Liver (tissue), 8 donors: ENCODE measurements at regions not wholly inside any gene's neighbourhood (a gene's known extent, or its start where the extent isn't known, plus 50 kb on each side); places are given as distances from the start of the nearest gene placed in this dataset.

Source experiments
- DNase-seq: peaks from one replicate; pipeline ENCODE4 v3.0.0-alpha.2; 2017; ENCODE audit warnings: low spot score
- H3K27ac ChIP-seq, 2 donors: one replicate each; pipeline ENCODE4 v1.7.0; 2013; ENCODE audit warnings: inconsistent platforms in 2 of 2, low read length in 2 of 2, control low read depth in 1 of 2, low read depth in 1 of 2, mild to moderate bottlenecking in 1 of 2
- H3K27me3 ChIP-seq, 4 donors: one replicate each; pipeline versions ENCODE4 v1.6.1 to v1.7.0; 2013; ENCODE audit warnings: low read length in 3 of 4, inconsistent platforms in 1 of 4, mild to moderate bottlenecking in 1 of 4, moderate library complexity in 1 of 4; ENCODE audit not compliant: control insufficient read depth in 4 of 4, insufficient read depth in 4 of 4
- H3K36me3 ChIP-seq, 4 donors: one replicate each; pipeline versions ENCODE4 v1.6.1 to v1.7.0; 2013; ENCODE audit warnings: low read length in 3 of 4, mild to moderate bottlenecking in 3 of 4, low read depth in 1 of 4, moderate library complexity in 1 of 4; ENCODE audit not compliant: control insufficient read depth in 4 of 4, insufficient read depth in 3 of 4
- H3K4me1 ChIP-seq, 4 donors: one replicate each; pipeline versions ENCODE4 v1.6.1 to v1.7.0; 2013; ENCODE audit warnings: low read length in 3 of 4, mild to moderate bottlenecking in 3 of 4, moderate library complexity in 1 of 4; ENCODE audit not compliant: control insufficient read depth in 4 of 4, insufficient read depth in 4 of 4
- H3K4me3 ChIP-seq, 3 donors: one replicate each; pipeline versions ENCODE4 v1.6.1 to v1.7.0; 2013; ENCODE audit warnings: low read length in 3 of 3, control low read depth in 1 of 3, low read depth in 1 of 3, mild to moderate bottlenecking in 1 of 3
- H3K9ac ChIP-seq, 2 donors: one replicate each; pipeline ENCODE4 v1.7.0; 2013; ENCODE audit warnings: low read length in 2 of 2, mild to moderate bottlenecking in 2 of 2, moderate library complexity in 2 of 2, control low read depth in 1 of 2, low read depth in 1 of 2
- H3K9me3 ChIP-seq, 4 donors: one replicate each; pipeline versions ENCODE4 v1.6.1 to v1.7.0; 2013; ENCODE audit warnings: low read length in 3 of 4; ENCODE audit not compliant: control insufficient read depth in 4 of 4
- ATF3 ChIP-seq: IDR thresholded peaks from 2 replicates; pipeline ENCODE4 v1.6.1; 2016; ENCODE audit warnings: antibody characterized with exemption
- CTCF ChIP-seq: fragments of 150-350 bp; IDR thresholded peaks from 2 replicates; pipeline ENCODE4 v1.5.1; 2017; ENCODE audit warnings: improper control_type of control experiment, low read depth, low read length; ENCODE audit not compliant: missing input control
- EGR1 ChIP-seq, 2 donors: IDR thresholded peaks; 2 replicates each; pipeline ENCODE4 v1.6.1; 2016 to 2018; ENCODE audit warnings: antibody characterized with exemption in 2 of 2, low read depth in 2 of 2
- FOXA1 ChIP-seq: IDR thresholded peaks from 2 replicates; pipeline ENCODE4 v1.6.1; 2016; ENCODE audit warnings: antibody characterized with exemption
- FOXA2 ChIP-seq: IDR thresholded peaks from 2 replicates; pipeline ENCODE4 v1.6.1; 2016; ENCODE audit warnings: antibody characterized with exemption
- GABPA ChIP-seq, 2 donors: IDR thresholded peaks in 1 of 2; conservative IDR thresholded peaks in 1 of 2; 2 replicates each; pipeline ENCODE4 v1.6.1; 2016; ENCODE audit warnings: antibody characterized with exemption in 2 of 2, mild to moderate bottlenecking in 1 of 2, moderate library complexity in 1 of 2
- HNF4A ChIP-seq, 2 donors: conservative IDR thresholded peaks; 2 replicates each; pipeline ENCODE4 v1.6.1; 2016; ENCODE audit warnings: antibody characterized with exemption in 2 of 2, mild to moderate bottlenecking in 2 of 2
- HNF4G ChIP-seq: IDR thresholded peaks from 2 replicates; pipeline ENCODE4 v1.6.1; 2016; ENCODE audit warnings: antibody characterized with exemption
- JUND ChIP-seq, 2 donors: IDR thresholded peaks; 2 replicates each; pipeline ENCODE4 v1.6.1; 2016; ENCODE audit warnings: antibody characterized with exemption in 2 of 2
- NR2F2 ChIP-seq: IDR thresholded peaks from 2 replicates; pipeline ENCODE4 v1.6.1; 2016; ENCODE audit warnings: antibody characterized with exemption
- RAD21 ChIP-seq, 2 donors: IDR thresholded peaks; 2 replicates each; pipeline ENCODE4 v1.6.1; 2016; ENCODE audit warnings: antibody characterized with exemption in 2 of 2, mild to moderate bottlenecking in 2 of 2
- RXRA ChIP-seq, 2 donors: IDR thresholded peaks; 2 replicates each; pipeline ENCODE4 v1.6.1; 2017 to 2018; ENCODE audit warnings: antibody characterized with exemption in 2 of 2, mild to moderate bottlenecking in 1 of 2
- SP1 ChIP-seq: IDR thresholded peaks from 2 replicates; pipeline ENCODE4 v1.6.1; 2018; ENCODE audit warnings: antibody characterized with exemption, mild to moderate bottlenecking
- TAF1 ChIP-seq: conservative IDR thresholded peaks from 2 replicates; pipeline ENCODE4 v1.6.1; 2016; ENCODE audit warnings: antibody characterized with exemption, mild to moderate bottlenecking
- YY1 ChIP-seq: IDR thresholded peaks from 2 replicates; pipeline ENCODE4 v1.6.1; 2016; ENCODE audit warnings: antibody characterized with exemption, mild to moderate bottlenecking
- ZBTB33 ChIP-seq: IDR thresholded peaks from 2 replicates; pipeline ENCODE4 v1.6.1; 2016; ENCODE audit warnings: antibody characterized with exemption
- WGBS: extraction: QIAGEN DNeasy Blood & Tissue Kit; methylation state at CpG from one replicate; pipeline ENCODE4 v1.1.7; 2013; 5-methylcytosine and 5-hydroxymethylcytosine counted together
- TF ChIP-seq, protein P1 (sequence below): IDR thresholded peaks from 2 replicates; pipeline ENCODE4 v1.6.1; 2016; ENCODE audit warnings: antibody characterized with exemption
- TF ChIP-seq, protein P2 (sequence below): IDR thresholded peaks from 2 replicates; pipeline ENCODE4 v1.6.1; 2016; ENCODE audit warnings: antibody characterized with exemption, mild to moderate bottlenecking
- donor health status: healthy.
- donor health status: healthy.
- donor health status: healthy.
- donor health status: healthy.
- donor health status: healthy.

GRCh38 chr21:18069875-18070274, 174.8 kb upstream of the CHODL start:
- H3K9me3 ChIP-seq, result no peaks in the 10 kb centered on the region
- no peak overlapping the region for H3K4me3 ChIP-seq
- WGBS, result 50% methylated on average over 1 of the region's 1 CpG
- H3K9ac ChIP-seq, result no peak overlapping the region
- TF ChIP-seq YY1 (no peak), ATF3 (no peak), FOXA2 (no peak), EGR1 (IDR thresholded peaks at IDR 0.05; ENCODE audit: low read depth in 2 of 2) (no peak), SP1 (no peak), RXRA (IDR thresholded peaks at IDR 0.05) (no peak), HNF4A (conservative IDR thresholded peaks at IDR 0.05) (no peak), CTCF (no peak), GABPA (IDR thresholded peaks at IDR 0.05 in 1 of 2, conservative IDR thresholded peaks at IDR 0.05 in 1 of 2) (no peak)
- TF ChIP-seq, protein P1, sequence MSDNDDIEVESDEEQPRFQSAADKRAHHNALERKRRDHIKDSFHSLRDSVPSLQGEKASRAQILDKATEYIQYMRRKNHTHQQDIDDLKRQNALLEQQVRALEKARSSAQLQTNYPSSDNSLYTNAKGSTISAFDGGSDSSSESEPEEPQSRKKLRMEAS, result no peak
- H3K27ac ChIP-seq, result no peak overlapping the region
- no peaks in the 10 kb centered on the region for H3K27me3 ChIP-seq
- H3K4me1 ChIP-seq, result no peaks in the 10 kb centered on the region
- DNase-seq, result no peak
- H3K36me3 ChIP-seq, result no peaks in the 10 kb centered on the region

DNA sequence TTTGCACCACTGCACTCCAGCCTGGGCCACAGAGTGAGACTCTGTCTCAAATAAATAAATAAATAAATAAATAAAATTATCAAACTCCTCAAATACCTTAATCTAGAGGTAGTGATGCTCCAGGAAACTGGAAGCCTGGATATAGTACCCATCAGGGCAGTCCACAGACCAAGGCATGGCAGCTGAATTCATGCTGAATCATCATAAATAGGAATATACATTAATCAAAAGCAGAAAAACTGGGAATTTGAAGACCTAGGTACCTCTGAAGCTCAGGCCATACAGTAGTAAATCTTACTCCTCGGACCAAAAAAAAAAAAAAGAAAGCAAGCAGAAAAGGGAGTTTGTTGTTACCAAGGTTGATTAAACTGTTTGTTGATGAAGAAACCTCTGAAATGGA, 184.2 kb upstream of the CHODL start:
- H3K36me3 ChIP-seq, result no peaks in the 10 kb centered on the region

More for the DNA sequence above, 184.2 kb upstream of the CHODL start:
- Histone ChIP-seq H3K4me1 (peaks cover 0 to 1% (median 0%) of the 10 kb centered on the region in 4 donors), H3K27ac (no peak overlapping the region), H3K9ac (no peak overlapping the region), H3K4me3 (no peak overlapping the region), H3K9me3 (no peaks in the 10 kb centered on the region), H3K27me3 (no peaks in the 10 kb centered on the region)
- DNase-seq, result no peak
- 56% methylated on average over 1 of the region's 1 CpG for WGBS
- no peak for TF ChIP-seq SP1
- no peak for TF ChIP-seq TAF1
- TF ChIP-seq ZBTB33, result no peak
- TF ChIP-seq EGR1 (IDR thresholded peaks at IDR 0.05; ENCODE audit: low read depth in 2 of 2), result no peak
- no peak for TF ChIP-seq JUND (IDR thresholded peaks at IDR 0.05)
- TF ChIP-seq RAD21 (IDR thresholded peaks at IDR 0.05), result no peak
- no peak for TF ChIP-seq YY1
- no peak for TF ChIP-seq NR2F2
- no peak for TF ChIP-seq RXRA (IDR thresholded peaks at IDR 0.05)
- TF ChIP-seq, protein P1, result no peak
- TF ChIP-seq, protein P2, sequence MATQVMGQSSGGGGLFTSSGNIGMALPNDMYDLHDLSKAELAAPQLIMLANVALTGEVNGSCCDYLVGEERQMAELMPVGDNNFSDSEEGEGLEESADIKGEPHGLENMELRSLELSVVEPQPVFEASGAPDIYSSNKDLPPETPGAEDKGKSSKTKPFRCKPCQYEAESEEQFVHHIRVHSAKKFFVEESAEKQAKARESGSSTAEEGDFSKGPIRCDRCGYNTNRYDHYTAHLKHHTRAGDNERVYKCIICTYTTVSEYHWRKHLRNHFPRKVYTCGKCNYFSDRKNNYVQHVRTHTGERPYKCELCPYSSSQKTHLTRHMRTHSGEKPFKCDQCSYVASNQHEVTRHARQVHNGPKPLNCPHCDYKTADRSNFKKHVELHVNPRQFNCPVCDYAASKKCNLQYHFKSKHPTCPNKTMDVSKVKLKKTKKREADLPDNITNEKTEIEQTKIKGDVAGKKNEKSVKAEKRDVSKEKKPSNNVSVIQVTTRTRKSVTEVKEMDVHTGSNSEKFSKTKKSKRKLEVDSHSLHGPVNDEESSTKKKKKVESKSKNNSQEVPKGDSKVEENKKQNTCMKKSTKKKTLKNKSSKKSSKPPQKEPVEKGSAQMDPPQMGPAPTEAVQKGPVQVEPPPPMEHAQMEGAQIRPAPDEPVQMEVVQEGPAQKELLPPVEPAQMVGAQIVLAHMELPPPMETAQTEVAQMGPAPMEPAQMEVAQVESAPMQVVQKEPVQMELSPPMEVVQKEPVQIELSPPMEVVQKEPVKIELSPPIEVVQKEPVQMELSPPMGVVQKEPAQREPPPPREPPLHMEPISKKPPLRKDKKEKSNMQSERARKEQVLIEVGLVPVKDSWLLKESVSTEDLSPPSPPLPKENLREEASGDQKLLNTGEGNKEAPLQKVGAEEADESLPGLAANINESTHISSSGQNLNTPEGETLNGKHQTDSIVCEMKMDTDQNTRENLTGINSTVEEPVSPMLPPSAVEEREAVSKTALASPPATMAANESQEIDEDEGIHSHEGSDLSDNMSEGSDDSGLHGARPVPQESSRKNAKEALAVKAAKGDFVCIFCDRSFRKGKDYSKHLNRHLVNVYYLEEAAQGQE, result no peak
- TF ChIP-seq HNF4G, result no peak
- no peak for TF ChIP-seq ATF3
- no peak for TF ChIP-seq CTCF
- TF ChIP-seq HNF4A (conservative IDR thresholded peaks at IDR 0.05), result no peak
- TF ChIP-seq FOXA1, result no peak
- TF ChIP-seq GABPA (IDR thresholded peaks at IDR 0.05 in 1 of 2, conservative IDR thresholded peaks at IDR 0.05 in 1 of 2), result no peak
- no peak for TF ChIP-seq FOXA2
